KBM-7 (cell line): ENCODE measurements at regions not wholly inside any gene's neighbourhood (a gene's known extent, or its start where the extent isn't known, plus 50 kb on each side); places are given as distances from the start of the nearest gene placed in this dataset.

Experiments used
- DNase-seq: peaks from one replicate; pipeline ENCODE4 v3.0.0-alpha.2; 2015
- in situ Hi-C: fragments of 300-500 bp; cut with MboI; formaldehyde crosslinking; loops from 2 replicates; pipeline ENCODE4 v1.14.3; 2020; ENCODE audit warnings: low sequenced_read_pairs, low pct_unique_long_range_greater_than_20kb, mixed read lengths

- in situ Hi-C loops = no loop called here
- no peak for DNase-seq
Measured at GRCh38 chr7:94325122-94325475, 69.6 kb upstream of the COL1A2 start.

DNA sequence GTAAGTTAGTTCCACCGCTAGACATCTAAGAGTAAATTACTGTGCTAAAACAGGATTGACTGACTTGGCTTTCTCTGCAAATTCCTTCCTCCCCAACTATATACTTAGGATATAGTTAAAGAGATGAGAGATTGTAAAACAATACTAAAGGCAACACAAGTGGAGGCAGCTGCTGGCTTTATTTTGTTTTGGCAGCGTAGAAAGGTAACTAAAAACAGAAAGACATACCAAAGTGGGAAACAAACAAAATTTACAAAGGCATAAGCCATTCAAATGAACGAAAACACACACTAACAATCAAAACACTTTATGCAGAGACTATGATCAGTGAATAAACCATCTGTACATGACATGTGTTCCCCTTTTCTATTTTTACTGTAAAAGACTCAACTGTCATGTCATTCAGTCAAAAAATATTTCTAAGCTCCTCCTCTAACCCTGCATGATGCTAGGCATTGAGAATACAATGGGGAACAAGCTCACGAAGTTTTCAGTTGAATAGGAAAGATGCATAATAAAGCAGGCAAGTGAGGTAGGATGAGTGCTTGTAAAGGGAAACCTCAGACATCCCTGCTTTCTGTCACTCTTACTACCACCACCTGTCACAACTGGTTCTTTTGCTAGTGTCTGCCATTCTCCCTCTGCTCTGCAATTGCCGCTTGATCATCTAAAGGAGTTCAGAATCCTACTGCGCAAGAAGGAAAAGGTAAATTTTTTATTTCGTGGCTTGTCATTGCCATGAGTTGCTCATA, 64.2 kb upstream of the COL1A2 start:
- no peak for DNase-seq
- in situ Hi-C loops = no loop called here

GRCh38 chr7:94332571-94332970, 62.1 kb upstream of the COL1A2 start:
- in situ Hi-C loops = no loop called here

GRCh38 chr7:94333810-94334209, 60.9 kb upstream of the COL1A2 start:
- no peak for DNase-seq
- in situ Hi-C loops = no loop called here

More at GRCh38 chr7:94332571-94332970, 62.1 kb upstream of the COL1A2 start:
- no peak for DNase-seq

DNA sequence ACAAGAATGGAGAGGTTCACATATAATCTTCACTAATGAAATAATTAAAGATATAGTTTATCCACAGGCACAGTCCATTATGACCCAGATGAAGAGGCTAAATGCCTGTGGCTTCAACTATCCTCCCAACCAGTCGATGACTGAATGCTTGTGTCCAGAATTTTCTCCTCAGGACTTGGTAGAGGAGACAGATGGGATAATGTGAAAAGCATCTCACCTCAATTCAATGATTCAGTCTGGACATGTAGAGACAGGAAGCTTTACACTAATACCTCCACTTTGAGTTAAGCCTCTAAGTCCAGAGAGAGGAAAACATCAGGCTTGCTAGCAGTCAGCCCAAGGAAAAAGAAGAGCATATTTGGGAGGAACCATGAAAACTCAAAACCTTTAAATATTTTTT, 59.1 kb upstream of the COL1A2 start:
- no peak for DNase-seq
- in situ Hi-C loops = no loop called here

DNA sequence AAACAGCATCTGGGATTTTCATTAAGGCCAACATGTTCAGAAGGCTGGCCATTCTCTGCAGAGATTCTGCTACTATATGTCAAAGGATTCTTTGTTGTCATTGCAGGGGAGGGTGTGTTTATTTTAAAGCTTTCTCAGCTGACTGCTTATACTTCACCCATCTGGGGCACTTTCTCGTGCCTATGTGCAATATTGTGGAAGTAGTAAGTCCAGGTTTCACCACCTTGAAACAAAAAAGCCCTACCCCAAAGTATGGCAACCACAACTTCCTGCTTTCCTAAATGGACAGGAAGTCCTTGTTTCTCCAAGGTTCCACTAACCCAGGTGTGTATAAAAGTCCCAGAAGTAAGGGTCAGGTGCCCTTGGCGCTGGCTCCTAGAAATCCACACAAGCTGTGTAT, 58.7 kb upstream of the COL1A2 start:
- DNase-seq = no peak
- in situ Hi-C loops = no loop called here

DNA sequence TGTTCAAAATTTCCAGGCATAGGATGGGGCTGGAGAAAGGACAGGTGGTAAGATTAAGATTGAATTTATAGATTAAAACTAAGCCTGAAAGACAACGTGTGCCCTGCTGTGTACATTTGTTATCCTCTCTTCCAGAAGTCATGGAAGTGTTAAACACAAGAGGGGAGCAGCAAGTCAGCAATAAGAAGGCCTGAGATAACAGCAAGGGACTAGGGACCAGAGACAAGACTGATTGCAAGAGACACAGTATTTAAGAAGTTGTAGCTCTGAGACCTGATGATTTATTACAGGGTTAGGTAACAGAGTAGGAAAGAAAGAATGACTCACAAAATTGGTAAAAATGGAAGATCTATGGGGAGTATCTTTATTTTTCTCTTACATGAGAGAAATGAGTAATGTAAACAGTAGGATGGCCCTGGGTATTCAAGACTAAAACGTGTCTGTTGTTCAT, 55.7 kb upstream of the COL1A2 start:
- in situ Hi-C loops = no loop called here
- DNase-seq = no peak

GRCh38 chr7:94344826-94345225, 49.9 kb upstream of the COL1A2 start:
- no peak for DNase-seq
- in situ Hi-C loops = no loop called here
